PC-9 (cell line): ENCODE measurements at regions not wholly inside any gene's neighbourhood (a gene's known extent, or its start where the extent isn't known, plus 50 kb on each side); places are given as distances from the start of the nearest gene placed in this dataset.

Source experiments
- CTCF ChIP-seq: fragments of 200-600 bp; sonication (generic); conservative IDR thresholded peaks from 2 replicates; pipeline ENCODE4 v1.6.1; 2017; ENCODE audit warnings: mixed run types, antibody characterized with exemption, mild to moderate bottlenecking, moderate library complexity
- EZH2 ChIP-seq: fragments of 200-600 bp; sonication (generic); IDR thresholded peaks from 2 replicates; pipeline ENCODE4 v1.8.0; 2017; ENCODE audit warnings: antibody characterized with exemption, low read depth

DNA sequence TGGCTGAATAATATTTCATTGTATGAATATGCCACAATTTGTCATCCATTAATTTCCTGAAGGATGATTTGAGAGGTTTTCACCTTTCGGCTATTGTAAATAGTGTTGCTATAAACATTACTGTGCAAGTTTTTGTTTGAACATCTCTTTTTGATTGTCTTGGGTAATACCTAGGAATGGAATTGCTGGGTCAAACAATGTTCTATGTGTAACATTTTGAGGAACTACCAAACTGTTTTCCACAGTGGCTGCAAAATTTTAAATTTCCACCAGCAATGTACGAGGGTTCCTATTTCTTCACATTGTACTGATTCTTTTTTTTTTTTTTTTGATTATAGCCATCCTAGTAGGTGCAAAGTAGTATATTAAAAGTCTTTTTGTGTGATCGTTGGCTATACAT lies 63.8 kb upstream of the ANKH start:
- TF ChIP-seq CTCF (no peak), EZH2 (no peak)
